ENCODE measurements at regions not wholly inside any gene's neighbourhood (a gene's known extent, or its start where the extent isn't known, plus 50 kb on each side); places are given as distances from the start of the nearest gene placed in this dataset.

DNA sequence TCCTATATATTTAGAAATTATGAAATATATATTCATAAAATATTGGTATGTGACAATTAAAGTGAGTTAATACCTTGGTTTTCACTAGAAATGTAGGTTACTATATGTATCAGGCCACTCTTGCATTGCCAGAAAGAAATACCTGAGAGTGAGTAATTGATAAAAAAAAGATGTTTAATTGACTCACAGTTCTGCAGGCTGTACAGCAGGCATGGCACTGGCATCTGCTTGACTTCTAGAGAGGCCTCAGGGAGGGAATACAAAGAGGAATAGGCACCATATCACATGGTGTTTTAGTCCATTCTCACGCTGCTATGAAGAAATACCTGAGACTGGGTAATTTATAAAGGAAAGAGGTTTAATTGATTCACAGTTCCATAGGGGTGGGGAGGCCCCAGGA is 1560.6 kb downstream of the STIM2 start:
- H3K79me2 ChIP-seq (ENCODE audit: control insufficient read depth, low read length) = no peaks in the 10 kb centered on the region
- no peaks in the 10 kb centered on the region for H3K9me2 ChIP-seq (replicated peaks; ENCODE audit: control insufficient read depth, low read length)
- no peaks in the 10 kb centered on the region for H3K27me3 ChIP-seq (ENCODE audit: control insufficient read depth, low read length)
- H3F3A ChIP-seq (ENCODE audit: control insufficient read depth, insufficient read depth) = no peaks in the 10 kb centered on the region
- H3K4me1 ChIP-seq (ENCODE audit: control insufficient read depth, low read length) = no peaks in the 10 kb centered on the region
- no peak overlapping the region for H3K27ac ChIP-seq (ENCODE audit: low read depth, low read length)
- no peaks in the 10 kb centered on the region for H3K36me3 ChIP-seq (ENCODE audit: control insufficient read depth, low read length)
- H3K4me3 ChIP-seq (ENCODE audit: low read length) = no peak overlapping the region
- no peak overlapping the region for H3K4me2 ChIP-seq (ENCODE audit: low read length)
- no peak for TF ChIP-seq EZH2phosphoT487 (IDR thresholded peaks at IDR 0.05; ENCODE audit: borderline replicate concordance, low read length)
- TF ChIP-seq, protein P1, sequence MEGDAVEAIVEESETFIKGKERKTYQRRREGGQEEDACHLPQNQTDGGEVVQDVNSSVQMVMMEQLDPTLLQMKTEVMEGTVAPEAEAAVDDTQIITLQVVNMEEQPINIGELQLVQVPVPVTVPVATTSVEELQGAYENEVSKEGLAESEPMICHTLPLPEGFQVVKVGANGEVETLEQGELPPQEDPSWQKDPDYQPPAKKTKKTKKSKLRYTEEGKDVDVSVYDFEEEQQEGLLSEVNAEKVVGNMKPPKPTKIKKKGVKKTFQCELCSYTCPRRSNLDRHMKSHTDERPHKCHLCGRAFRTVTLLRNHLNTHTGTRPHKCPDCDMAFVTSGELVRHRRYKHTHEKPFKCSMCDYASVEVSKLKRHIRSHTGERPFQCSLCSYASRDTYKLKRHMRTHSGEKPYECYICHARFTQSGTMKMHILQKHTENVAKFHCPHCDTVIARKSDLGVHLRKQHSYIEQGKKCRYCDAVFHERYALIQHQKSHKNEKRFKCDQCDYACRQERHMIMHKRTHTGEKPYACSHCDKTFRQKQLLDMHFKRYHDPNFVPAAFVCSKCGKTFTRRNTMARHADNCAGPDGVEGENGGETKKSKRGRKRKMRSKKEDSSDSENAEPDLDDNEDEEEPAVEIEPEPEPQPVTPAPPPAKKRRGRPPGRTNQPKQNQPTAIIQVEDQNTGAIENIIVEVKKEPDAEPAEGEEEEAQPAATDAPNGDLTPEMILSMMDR (IDR thresholded peaks at IDR 0.05; ENCODE audit: low read depth, low read length, poor library complexity, severe bottlenecking) = no peak
- no peaks in the 10 kb centered on the region for H3K9me3 ChIP-seq (ENCODE audit: control insufficient read depth, insufficient read depth, low read length)
- H4K20me1 ChIP-seq (ENCODE audit: control insufficient read depth, insufficient read depth, low read depth, low read length) = no peaks in the 10 kb centered on the region

DNA sequence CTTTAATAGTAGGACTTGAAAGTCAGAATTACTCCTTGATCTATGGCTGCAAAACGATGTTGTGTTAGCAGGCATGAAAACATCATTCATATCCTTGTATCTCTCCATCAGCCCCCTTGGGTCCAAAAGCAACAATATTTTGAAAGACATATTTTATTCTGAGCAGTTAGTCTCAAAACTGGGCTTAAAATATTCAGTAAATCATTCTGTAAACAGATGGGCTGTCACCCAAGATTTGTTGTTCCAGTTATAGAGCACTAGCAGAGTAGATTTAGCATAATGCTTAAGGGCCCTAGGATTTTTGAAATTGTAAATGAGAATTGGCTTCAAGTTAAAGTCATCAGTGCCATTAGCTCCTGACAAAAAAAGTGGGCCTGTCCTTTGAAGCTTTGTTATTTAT is 1565.6 kb downstream of the STIM2 start:
- H3K4me3 ChIP-seq (ENCODE audit: low read length) = no peak overlapping the region
- H3K36me3 ChIP-seq (ENCODE audit: control insufficient read depth, low read length) = no peaks in the 10 kb centered on the region
- no peaks in the 10 kb centered on the region for H3K9me3 ChIP-seq (ENCODE audit: control insufficient read depth, insufficient read depth, low read length)
- H3K27me3 ChIP-seq (ENCODE audit: control insufficient read depth, low read length) = no peaks in the 10 kb centered on the region
- H4K20me1 ChIP-seq (ENCODE audit: control insufficient read depth, insufficient read depth, low read depth, low read length) = no peaks in the 10 kb centered on the region
- H3K27ac ChIP-seq (ENCODE audit: low read depth, low read length) = no peak overlapping the region
- no peak overlapping the region for H3K4me2 ChIP-seq (ENCODE audit: low read length)
- no peaks in the 10 kb centered on the region for H3F3A ChIP-seq (ENCODE audit: control insufficient read depth, insufficient read depth)
- no peaks in the 10 kb centered on the region for H3K9me2 ChIP-seq (replicated peaks; ENCODE audit: control insufficient read depth, low read length)
- no peak for TF ChIP-seq EZH2phosphoT487 (IDR thresholded peaks at IDR 0.05; ENCODE audit: borderline replicate concordance, low read length)
- TF ChIP-seq, protein P1 (IDR thresholded peaks at IDR 0.05; ENCODE audit: low read depth, low read length, poor library complexity, severe bottlenecking) = no peak
- H3K79me2 ChIP-seq (ENCODE audit: control insufficient read depth, low read length) = no peaks in the 10 kb centered on the region
- H3K4me1 ChIP-seq (ENCODE audit: control insufficient read depth, low read length) = no peaks in the 10 kb centered on the region

DNA sequence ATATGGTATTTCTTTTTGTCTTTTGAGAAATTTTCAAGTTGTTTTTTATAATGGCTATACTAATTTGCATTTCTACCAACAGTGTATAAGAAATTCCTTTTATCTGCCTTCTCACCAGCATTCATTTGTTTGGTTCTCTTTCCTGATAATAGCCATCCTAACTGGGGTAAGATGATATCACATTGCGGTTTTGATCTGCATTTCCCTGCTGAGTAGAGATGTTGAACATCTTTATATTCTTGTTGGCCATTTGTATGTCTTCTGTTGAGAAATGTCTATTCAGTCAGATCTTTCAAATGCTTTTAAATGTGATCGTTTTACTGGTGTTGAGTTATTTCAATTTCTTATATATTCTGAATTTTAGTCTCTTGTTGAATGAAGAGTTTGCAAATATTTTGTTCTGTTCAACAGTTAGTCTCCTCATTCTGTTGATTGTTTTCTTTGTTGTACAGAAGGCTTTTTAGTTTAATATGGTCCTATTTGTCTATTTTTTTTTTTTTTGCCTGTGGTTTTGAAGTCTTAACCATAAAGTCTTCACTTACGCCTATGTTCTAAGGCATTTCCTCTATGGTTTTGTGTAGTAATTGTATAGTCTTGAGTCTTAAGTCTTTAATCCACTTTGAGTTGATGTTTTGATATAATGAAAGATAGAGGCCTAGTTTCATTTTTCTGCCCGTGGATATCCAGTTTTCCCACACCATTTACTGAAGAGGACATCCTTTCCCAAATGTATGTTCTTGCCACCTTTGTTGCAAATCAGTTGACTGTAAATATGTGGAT is 1566.9 kb downstream of the STIM2 start:
- Histone ChIP-seq H3K4me2 (ENCODE audit: low read length) (no peak overlapping the region), H3K36me3 (ENCODE audit: control insufficient read depth, low read length) (no peaks in the 10 kb centered on the region), H3K4me1 (ENCODE audit: control insufficient read depth, low read length) (no peaks in the 10 kb centered on the region), H3K27ac (ENCODE audit: low read depth, low read length) (no peak overlapping the region), H3K4me3 (ENCODE audit: low read length) (no peak overlapping the region), H3K79me2 (ENCODE audit: control insufficient read depth, low read length) (no peaks in the 10 kb centered on the region), H3K27me3 (ENCODE audit: control insufficient read depth, low read length) (no peaks in the 10 kb centered on the region), H3K9me2 (replicated peaks; ENCODE audit: control insufficient read depth, low read length) (no peaks in the 10 kb centered on the region), H3K9me3 (ENCODE audit: control insufficient read depth, insufficient read depth, low read length) (peaks cover 3% of the 10 kb centered on the region; the same call in 1 of the 2 replicates), H4K20me1 (ENCODE audit: control insufficient read depth, insufficient read depth, low read depth, low read length) (no peaks in the 10 kb centered on the region), H3F3A (ENCODE audit: control insufficient read depth, insufficient read depth) (no peaks in the 10 kb centered on the region)
- TF ChIP-seq, protein P1 (IDR thresholded peaks at IDR 0.05; ENCODE audit: low read depth, low read length, poor library complexity, severe bottlenecking) = no peak
- TF ChIP-seq EZH2phosphoT487 (IDR thresholded peaks at IDR 0.05; ENCODE audit: borderline replicate concordance, low read length) = no peak

All from DOHH2 (cell line).